PC-9 (cell line): ENCODE measurements at regions not wholly inside any gene's neighbourhood (a gene's known extent, or its start where the extent isn't known, plus 50 kb on each side); places are given as distances from the start of the nearest gene placed in this dataset.

Experiments used
- EZH2 ChIP-seq: fragments of 200-600 bp; sonication (generic); IDR thresholded peaks from 2 replicates; pipeline ENCODE4 v1.8.0; 2017; ENCODE audit warnings: antibody characterized with exemption, low read depth
- TF ChIP-seq, protein P1 (sequence below): fragments of 200-600 bp; sonication (generic); conservative IDR thresholded peaks from 2 replicates; pipeline ENCODE4 v1.6.1; 2017; ENCODE audit warnings: mixed run types, antibody characterized with exemption, mild to moderate bottlenecking, moderate library complexity

DNA sequence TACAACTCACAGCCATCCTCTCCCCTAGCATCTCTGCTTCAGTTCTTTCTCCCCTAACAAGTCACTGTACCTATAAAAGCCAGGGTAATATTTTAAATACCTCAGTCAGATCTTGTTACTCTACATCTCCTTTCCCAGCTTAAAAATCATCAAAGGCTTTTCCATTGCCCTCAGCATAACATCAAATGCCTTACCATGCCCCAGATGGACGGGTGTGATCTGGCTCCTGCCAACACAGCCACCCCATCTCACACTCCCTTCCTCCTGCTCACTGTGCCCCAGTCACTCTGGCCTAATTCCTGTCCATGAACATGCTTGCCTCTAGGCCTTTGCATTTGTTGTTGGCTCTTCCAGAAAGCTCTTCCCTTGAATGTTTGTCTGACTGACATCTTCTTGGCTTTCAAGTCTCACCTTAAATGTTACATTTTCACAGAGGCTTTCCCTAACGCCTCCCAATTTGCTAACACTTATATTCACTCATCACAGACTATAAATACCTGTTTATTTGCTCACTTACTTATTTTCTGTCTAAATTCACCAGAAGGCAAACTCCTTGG, 640.9 kb downstream of the NYAP2 start:
- TF ChIP-seq, protein P1, sequence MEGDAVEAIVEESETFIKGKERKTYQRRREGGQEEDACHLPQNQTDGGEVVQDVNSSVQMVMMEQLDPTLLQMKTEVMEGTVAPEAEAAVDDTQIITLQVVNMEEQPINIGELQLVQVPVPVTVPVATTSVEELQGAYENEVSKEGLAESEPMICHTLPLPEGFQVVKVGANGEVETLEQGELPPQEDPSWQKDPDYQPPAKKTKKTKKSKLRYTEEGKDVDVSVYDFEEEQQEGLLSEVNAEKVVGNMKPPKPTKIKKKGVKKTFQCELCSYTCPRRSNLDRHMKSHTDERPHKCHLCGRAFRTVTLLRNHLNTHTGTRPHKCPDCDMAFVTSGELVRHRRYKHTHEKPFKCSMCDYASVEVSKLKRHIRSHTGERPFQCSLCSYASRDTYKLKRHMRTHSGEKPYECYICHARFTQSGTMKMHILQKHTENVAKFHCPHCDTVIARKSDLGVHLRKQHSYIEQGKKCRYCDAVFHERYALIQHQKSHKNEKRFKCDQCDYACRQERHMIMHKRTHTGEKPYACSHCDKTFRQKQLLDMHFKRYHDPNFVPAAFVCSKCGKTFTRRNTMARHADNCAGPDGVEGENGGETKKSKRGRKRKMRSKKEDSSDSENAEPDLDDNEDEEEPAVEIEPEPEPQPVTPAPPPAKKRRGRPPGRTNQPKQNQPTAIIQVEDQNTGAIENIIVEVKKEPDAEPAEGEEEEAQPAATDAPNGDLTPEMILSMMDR = no peak
- TF ChIP-seq EZH2 = no peak
